ENCODE measurements at regions not wholly inside any gene's neighbourhood (a gene's known extent, or its start where the extent isn't known, plus 50 kb on each side); places are given as distances from the start of the nearest gene placed in this dataset.

DNA sequence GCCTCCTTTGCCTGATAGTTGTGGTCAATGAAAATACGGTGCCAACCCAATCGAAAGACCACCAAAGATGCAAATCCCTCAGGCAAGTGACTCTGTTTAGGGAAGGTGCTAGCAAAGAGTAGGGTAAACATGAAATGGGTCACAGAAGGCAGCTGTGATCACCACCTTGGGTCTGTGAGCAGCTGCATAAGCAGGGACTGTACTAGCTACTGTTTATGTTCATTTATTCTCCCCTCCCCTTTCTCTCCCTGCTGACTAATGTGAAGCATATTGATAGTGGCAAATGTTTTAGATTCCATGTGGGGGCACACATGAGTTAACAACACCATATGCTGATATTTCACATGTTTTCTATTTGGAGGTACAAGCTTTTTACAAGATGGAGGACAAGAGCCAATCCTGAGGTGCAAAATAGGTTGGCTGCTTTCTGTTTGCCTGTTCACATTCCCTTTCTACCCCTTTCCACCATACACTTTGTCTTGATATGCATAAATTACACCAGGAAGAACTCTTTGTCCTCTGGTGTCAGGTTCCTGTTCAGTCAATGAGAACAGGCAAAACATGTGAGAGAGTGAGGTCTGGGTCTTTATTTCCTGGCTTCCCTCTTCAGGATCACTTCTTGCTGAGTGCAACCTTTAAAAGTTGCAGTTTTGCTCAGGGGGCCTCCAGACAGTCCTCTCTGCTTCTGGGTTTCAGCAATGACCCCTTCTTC, 71.1 kb downstream of the AVPR1A start:
- intact Hi-C loops (cut with DNase I, micrococcal nuclease) = no loop called here
- Histone ChIP-seq H3K9me3 (no peaks in the 10 kb centered on the region), H3K4me1 (ENCODE audit: low read depth) (no peaks in the 10 kb centered on the region), H3K36me3 (ENCODE audit: low read depth) (no peaks in the 10 kb centered on the region), H3K4me3 (no peak overlapping the region)
- ATAC-seq (no peak), DNase-seq (no peak)
- TF ChIP-seq CTCF (IDR thresholded peaks at IDR 0.05) = no peak

DNA sequence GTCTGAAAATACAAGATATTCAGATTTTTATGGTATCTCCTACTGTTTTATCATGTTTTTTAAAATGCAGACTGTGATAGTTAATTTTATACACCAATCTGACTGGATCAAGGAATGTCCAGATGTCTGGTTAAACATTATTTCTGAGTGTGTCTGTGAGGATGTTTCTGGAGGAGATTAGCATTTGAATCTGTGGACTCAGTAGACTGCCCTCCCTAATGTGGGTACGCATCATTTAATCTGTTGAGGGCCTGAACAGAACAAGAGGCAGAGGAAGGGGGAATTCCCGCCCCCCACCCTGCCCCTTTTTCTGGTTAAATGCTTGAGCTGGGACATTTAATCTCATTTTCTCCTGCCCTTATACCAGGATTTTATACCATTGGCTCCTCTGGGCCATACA, 72.1 kb downstream of the AVPR1A start:
- intact Hi-C loops (cut with DNase I, micrococcal nuclease) = no loop called here

DNA sequence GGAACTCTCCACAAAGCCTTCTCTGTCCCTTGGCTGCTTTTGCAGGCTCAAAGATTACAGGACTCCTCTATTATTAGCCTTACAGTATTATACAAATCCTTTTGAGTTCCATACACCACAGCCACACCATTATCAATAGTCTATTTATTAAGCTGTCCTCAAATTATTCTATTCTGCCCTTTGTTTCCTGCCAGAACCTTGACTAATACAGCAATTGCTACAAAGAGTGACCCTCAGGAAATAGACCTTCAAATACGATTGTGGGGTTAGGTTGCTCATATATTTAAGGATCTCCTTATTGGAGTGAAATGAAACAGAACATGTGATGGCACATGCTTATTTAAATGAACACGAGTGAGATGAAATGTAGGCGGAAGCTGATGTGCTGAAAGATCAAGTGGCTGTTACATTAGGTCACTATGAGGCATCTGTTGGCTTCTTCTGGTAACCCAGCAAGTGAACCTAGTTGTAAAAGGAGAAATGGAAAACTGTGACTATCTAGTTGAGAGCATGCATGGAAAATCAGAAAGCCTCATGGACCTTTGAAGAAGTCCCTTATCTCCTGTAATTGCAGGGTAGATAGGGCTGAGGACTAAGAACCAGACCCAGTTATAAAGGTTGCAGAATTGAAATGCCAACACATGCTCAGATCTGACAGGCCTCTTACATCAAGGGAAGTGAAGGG, 75.5 kb downstream of the AVPR1A start:
- DNase-seq = no peak
- ATAC-seq = no peak

More for the DNA sequence above, 72.1 kb downstream of the AVPR1A start:
- no peak for TF ChIP-seq CTCF (IDR thresholded peaks at IDR 0.05)
- H3K36me3 ChIP-seq (ENCODE audit: low read depth) = no peaks in the 10 kb centered on the region
- no peaks in the 10 kb centered on the region for H3K9me3 ChIP-seq
- ATAC-seq (no peak), DNase-seq (no peak)
- H3K4me3 ChIP-seq = no peak overlapping the region
- H3K4me1 ChIP-seq (ENCODE audit: low read depth) = no peaks in the 10 kb centered on the region

GRCh38 chr12:63070709-63071108, 80.3 kb downstream of the AVPR1A start:
- ATAC-seq = no peak
- H3K4me1 ChIP-seq (ENCODE audit: low read depth) = no peaks in the 10 kb centered on the region
- H3K9me3 ChIP-seq = no peaks in the 10 kb centered on the region
- intact Hi-C loops (cut with DNase I, micrococcal nuclease) = no loop called here
- no peak for TF ChIP-seq CTCF (IDR thresholded peaks at IDR 0.05)
- H3K4me3 ChIP-seq = no peak overlapping the region
- no peaks in the 10 kb centered on the region for H3K36me3 ChIP-seq (ENCODE audit: low read depth)
- no peak for DNase-seq

More for the DNA sequence above, 75.5 kb downstream of the AVPR1A start:
- Histone ChIP-seq H3K36me3 (ENCODE audit: low read depth) (no peaks in the 10 kb centered on the region), H3K4me1 (ENCODE audit: low read depth) (no peaks in the 10 kb centered on the region), H3K4me3 (no peak overlapping the region), H3K9me3 (no peaks in the 10 kb centered on the region)
- TF ChIP-seq CTCF (IDR thresholded peaks at IDR 0.05) = no peak
- intact Hi-C loops (cut with DNase I, micrococcal nuclease) = no loop called here

DNA sequence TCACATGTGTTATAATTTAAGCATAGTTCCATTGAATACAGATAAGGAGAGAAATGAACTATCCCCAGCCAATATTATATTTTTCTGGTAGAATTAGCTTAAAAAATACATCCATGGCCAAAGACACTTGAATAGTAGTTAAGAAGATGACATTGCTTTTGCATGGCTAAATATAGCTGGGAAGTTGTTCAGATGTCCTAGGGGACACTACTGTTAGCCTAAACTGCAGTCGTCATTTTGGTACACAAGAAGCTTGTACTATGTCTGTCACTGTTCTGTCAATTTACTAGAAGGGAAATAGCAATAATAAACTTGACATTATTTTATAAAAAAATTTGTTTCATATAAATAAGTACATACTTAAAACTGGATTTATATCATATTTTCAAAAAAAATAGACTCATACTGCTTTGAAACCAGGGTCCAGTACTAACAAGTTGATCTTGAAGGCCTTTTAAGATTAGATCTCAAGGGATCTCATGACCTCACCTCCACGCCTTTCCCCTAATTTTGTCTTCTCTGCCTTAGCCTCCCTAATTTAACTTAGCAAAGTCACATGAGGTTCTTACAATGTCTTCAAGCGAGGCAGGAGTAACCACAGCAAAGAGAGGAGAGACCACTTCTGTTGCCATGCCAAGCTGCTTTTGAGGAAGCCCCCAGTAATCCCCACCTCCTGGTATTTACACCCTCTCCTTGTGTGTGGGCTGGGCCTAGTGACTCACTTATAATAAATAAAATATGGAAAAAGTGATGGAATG, 81.0 kb downstream of the AVPR1A start:
- Histone ChIP-seq H3K4me1 (ENCODE audit: low read depth) (no peaks in the 10 kb centered on the region), H3K36me3 (ENCODE audit: low read depth) (no peaks in the 10 kb centered on the region), H3K9me3 (no peaks in the 10 kb centered on the region), H3K4me3 (no peak overlapping the region)
- no peak for ATAC-seq
- intact Hi-C loops (cut with DNase I, micrococcal nuclease) = no loop called here
- DNase-seq = no peak
- TF ChIP-seq CTCF (IDR thresholded peaks at IDR 0.05) = no peak
